ENCODE measurements at regions not wholly inside any gene's neighbourhood (a gene's known extent, or its start where the extent isn't known, plus 50 kb on each side); places are given as distances from the start of the nearest gene placed in this dataset.
"Not testable (repeated sequence)": the region's sequence is repeated elsewhere in the genome, so short reads cannot be mapped to it uniquely, and the experiment has no call there.

- Histone ChIP-seq H3K27me3 (ENCODE audit: control insufficient read depth, insufficient read depth, low read length) (peaks cover 15% of the 10 kb centered on the region), H3K9me3 (ENCODE audit: control insufficient read depth in 2 of 2, low read length in 2 of 2) (no peaks in the 10 kb centered on the region), H3K4me1 (ENCODE audit: control insufficient read depth, insufficient read depth, low read length, poor library complexity, severe bottlenecking) (no peaks in the 10 kb centered on the region), H3K27ac (ENCODE audit: insufficient read depth, low read length, poor library complexity, severe bottlenecking) (no peak overlapping the region), H3K4me3 (ENCODE audit: low read depth, low read length) (no peak overlapping the region), H3K36me3 (ENCODE audit: control insufficient read depth, insufficient read depth, low read length) (no peaks in the 10 kb centered on the region)
- no peaks in the 10 kb centered on the region for H3K4me1 Mint-ChIP-seq
- no peaks in the 10 kb centered on the region for H3K36me3 Mint-ChIP-seq
- H3K27me3 Mint-ChIP-seq: peaks cover 19% of the 10 kb centered on the region
- H3K4me3 Mint-ChIP-seq: no peak overlapping the region
- ATAC-seq (ENCODE audit: low read depth in 2 of 2) (no peak), DNase-seq (no peak)
- H3K27ac Mint-ChIP-seq: no peak overlapping the region
- H3K9me3 Mint-ChIP-seq: no peaks in the 10 kb centered on the region
Measured at GRCh38 chr9:97791542-97791941, 61.5 kb upstream of the FOXE1 start.

- Mint-ChIP-seq H3K4me3 (no peak overlapping the region), H3K36me3 (no peaks in the 10 kb centered on the region), H3K9me3 (no peaks in the 10 kb centered on the region), H3K27ac (no peak overlapping the region), H3K4me1 (no peaks in the 10 kb centered on the region), H3K27me3 (peaks cover 17% of the 10 kb centered on the region)
- no peaks in the 10 kb centered on the region for H3K4me1 ChIP-seq (ENCODE audit: control insufficient read depth, insufficient read depth, low read length, poor library complexity, severe bottlenecking)
- H3K27ac ChIP-seq (ENCODE audit: insufficient read depth, low read length, poor library complexity, severe bottlenecking): no peak overlapping the region
- ATAC-seq (ENCODE audit: low read depth in 2 of 2) (no peak), DNase-seq (no peak)
- peaks cover 15% of the 10 kb centered on the region for H3K27me3 ChIP-seq (ENCODE audit: control insufficient read depth, insufficient read depth, low read length)
- no peak overlapping the region for H3K4me3 ChIP-seq (ENCODE audit: low read depth, low read length)
- no peaks in the 10 kb centered on the region for H3K36me3 ChIP-seq (ENCODE audit: control insufficient read depth, insufficient read depth, low read length)
- no peaks in the 10 kb centered on the region for H3K9me3 ChIP-seq (ENCODE audit: control insufficient read depth in 2 of 2, low read length in 2 of 2)
Measured at GRCh38 chr9:97793067-97793466, 60.0 kb upstream of the FOXE1 start.

- Histone ChIP-seq H3K9me3 (ENCODE audit: control insufficient read depth in 2 of 2, low read length in 2 of 2) (no peaks in the 10 kb centered on the region), H3K4me3 (ENCODE audit: low read depth, low read length) (no peak overlapping the region), H3K4me1 (ENCODE audit: control insufficient read depth, insufficient read depth, low read length, poor library complexity, severe bottlenecking) (no peaks in the 10 kb centered on the region), H3K27me3 (ENCODE audit: control insufficient read depth, insufficient read depth, low read length) (peaks cover 15% of the 10 kb centered on the region), H3K27ac (ENCODE audit: insufficient read depth, low read length, poor library complexity, severe bottlenecking) (no peak overlapping the region), H3K36me3 (ENCODE audit: control insufficient read depth, insufficient read depth, low read length) (no peaks in the 10 kb centered on the region)
- H3K27me3 Mint-ChIP-seq: peaks cover 8% of the 10 kb centered on the region
- DNase-seq (no peak), ATAC-seq (ENCODE audit: low read depth in 2 of 2) (no peak)
- H3K36me3 Mint-ChIP-seq: no peaks in the 10 kb centered on the region
- H3K27ac Mint-ChIP-seq: no peak overlapping the region
- no peaks in the 10 kb centered on the region for H3K4me1 Mint-ChIP-seq
- H3K9me3 Mint-ChIP-seq: no peaks in the 10 kb centered on the region
- no peak overlapping the region for H3K4me3 Mint-ChIP-seq
Measured at GRCh38 chr9:97794666-97795065, 58.4 kb upstream of the FOXE1 start.

GRCh38 chr9:97796176-97796575 lies 56.9 kb upstream of the FOXE1 start:
- H3K4me1 ChIP-seq (ENCODE audit: control insufficient read depth, insufficient read depth, low read length, poor library complexity, severe bottlenecking); DNase-seq; H3K36me3 ChIP-seq (ENCODE audit: control insufficient read depth, insufficient read depth, low read length); H3K27me3 ChIP-seq (ENCODE audit: control insufficient read depth, insufficient read depth, low read length); H3K4me3 ChIP-seq (ENCODE audit: low read depth, low read length); ATAC-seq (ENCODE audit: low read depth in 2 of 2); H3K4me1 Mint-ChIP-seq; H3K4me3 Mint-ChIP-seq; H3K9me3 ChIP-seq (ENCODE audit: control insufficient read depth in 2 of 2, low read length in 2 of 2); H3K27ac Mint-ChIP-seq; H3K36me3 Mint-ChIP-seq; H3K9me3 Mint-ChIP-seq; H3K27ac ChIP-seq (ENCODE audit: insufficient read depth, low read length, poor library complexity, severe bottlenecking): not testable (repeated sequence)
- H3K27me3 Mint-ChIP-seq: peaks cover 11% of the 10 kb centered on the region

- peaks cover 12% of the 10 kb centered on the region for H3K27me3 ChIP-seq (ENCODE audit: control insufficient read depth, insufficient read depth, low read length)
- no peak overlapping the region for H3K4me3 ChIP-seq (ENCODE audit: low read depth, low read length)
- peaks cover 40% of the 10 kb centered on the region for H3K27me3 Mint-ChIP-seq
- H3K4me1 Mint-ChIP-seq: peaks cover 0 to 10% (median 2%) of the 10 kb centered on the region in 4 donors
- peak overlapping the region in 1 of 4 donors; percentile 2 for H3K4me3 Mint-ChIP-seq
- H3K27ac ChIP-seq (ENCODE audit: insufficient read depth, low read length, poor library complexity, severe bottlenecking): no peak overlapping the region
- no peaks in the 10 kb centered on the region for H3K9me3 ChIP-seq (ENCODE audit: control insufficient read depth in 2 of 2, low read length in 2 of 2)
- H3K9me3 Mint-ChIP-seq: no peaks in the 10 kb centered on the region
- peaks cover 6% of the 10 kb centered on the region for H3K4me1 ChIP-seq (ENCODE audit: control insufficient read depth, insufficient read depth, low read length, poor library complexity, severe bottlenecking)
- no peak overlapping the region for H3K27ac Mint-ChIP-seq
- no peak for ATAC-seq (ENCODE audit: low read depth in 2 of 2)
- H3K36me3 ChIP-seq (ENCODE audit: control insufficient read depth, insufficient read depth, low read length): no peaks in the 10 kb centered on the region
- no peak for DNase-seq
- no peaks in the 10 kb centered on the region for H3K36me3 Mint-ChIP-seq
Measured at GRCh38 chr9:97801180-97801579, 51.8 kb upstream of the FOXE1 start.

- Histone ChIP-seq H3K4me1 (ENCODE audit: control insufficient read depth, insufficient read depth, low read length, poor library complexity, severe bottlenecking) (peaks cover 6% of the 10 kb centered on the region), H3K36me3 (ENCODE audit: control insufficient read depth, insufficient read depth, low read length) (no peaks in the 10 kb centered on the region), H3K9me3 (ENCODE audit: control insufficient read depth in 2 of 2, low read length in 2 of 2) (no peaks in the 10 kb centered on the region), H3K27me3 (ENCODE audit: control insufficient read depth, insufficient read depth, low read length) (peaks cover 13% of the 10 kb centered on the region), H3K27ac (ENCODE audit: insufficient read depth, low read length, poor library complexity, severe bottlenecking) (no peak overlapping the region), H3K4me3 (ENCODE audit: low read depth, low read length) (no peak overlapping the region)
- DNase-seq (no peak), ATAC-seq (ENCODE audit: low read depth in 2 of 2) (no peak)
- peaks cover 50% of the 10 kb centered on the region for H3K27me3 Mint-ChIP-seq
- H3K4me3 Mint-ChIP-seq: peak overlapping the region; percentile 10 to 80 (median 76)
- H3K27ac Mint-ChIP-seq: peak overlapping the region in 2 of 3 donors; percentile 65 to 87
- no peaks in the 10 kb centered on the region for H3K9me3 Mint-ChIP-seq
- H3K36me3 Mint-ChIP-seq: no peaks in the 10 kb centered on the region
- H3K4me1 Mint-ChIP-seq: peaks cover 0 to 10% (median 2%) of the 10 kb centered on the region in 4 donors
Measured at GRCh38 chr9:97802276-97802675, 50.8 kb upstream of the FOXE1 start.

- ATAC-seq (ENCODE audit: low read depth in 2 of 2) (peak; percentile 91), DNase-seq (peak; percentile 64 to 79 (median 78))
- H3K9me3 Mint-ChIP-seq: no peaks in the 10 kb centered on the region
- Histone ChIP-seq H3K36me3 (ENCODE audit: control insufficient read depth, insufficient read depth, low read length) (no peaks in the 10 kb centered on the region), H3K4me3 (ENCODE audit: low read depth, low read length) (peak overlapping the region; percentile 75), H3K27ac (ENCODE audit: insufficient read depth, low read length, poor library complexity, severe bottlenecking) (peak overlapping the region; percentile 42), H3K4me1 (ENCODE audit: control insufficient read depth, insufficient read depth, low read length, poor library complexity, severe bottlenecking) (peaks cover 6% of the 10 kb centered on the region), H3K27me3 (ENCODE audit: control insufficient read depth, insufficient read depth, low read length) (peaks cover 21% of the 10 kb centered on the region), H3K9me3 (ENCODE audit: control insufficient read depth in 2 of 2, low read length in 2 of 2) (no peaks in the 10 kb centered on the region)
- H3K27ac Mint-ChIP-seq: peak overlapping the region in 2 of 3 donors; percentile 32 to 66
- H3K4me3 Mint-ChIP-seq: peak overlapping the region; percentile 80 to 89 (median 82)
- H3K36me3 Mint-ChIP-seq: no peaks in the 10 kb centered on the region
- peaks cover 0 to 10% (median 2%) of the 10 kb centered on the region in 4 donors for H3K4me1 Mint-ChIP-seq
- H3K27me3 Mint-ChIP-seq: peaks cover 61% of the 10 kb centered on the region
Measured at GRCh38 chr9:97803167-97804058, 49.6 kb upstream of the FOXE1 start.
